WTC11 (cell line): ENCODE measurements at regions not wholly inside any gene's neighbourhood (a gene's known extent, or its start where the extent isn't known, plus 50 kb on each side); places are given as distances from the start of the nearest gene placed in this dataset.

ENCODE experiments used
- ATAC-seq: fragments of 200-7000 bp; cut with Tn5 transposase; 2 replicates; pipeline ENCODE4 v1.10.0; 2021; ENCODE audit warnings: mild to moderate bottlenecking, moderate library complexity
- CTCF ChIA-PET: fragments of 300-600 bp; sonication (Branson Sonifier 250); formaldehyde crosslinking; loops from one replicate; lab custom pipeline; 2021; ENCODE audit warnings: antibody characterized with exemption; lab: Charles Lee
- POLR2A ChIA-PET: fragments of 350-600 bp; sonication (Branson Sonifier 250); formaldehyde crosslinking; loops from one replicate; lab custom pipeline; 2021; ENCODE audit warnings: antibody characterized with exemption; lab: Charles Lee
- DNase-seq: peaks from one replicate; pipeline ENCODE4 v3.0.0; 2021; ENCODE audit warnings: low spot score
- H3K27ac Mint-ChIP-seq: 2 replicates; pipeline ENCODE4 v1.8.0; 2021; ENCODE audit warnings: mixed read lengths
- H3K27me3 Mint-ChIP-seq: 2 replicates; pipeline ENCODE4 v1.8.0; 2021; ENCODE audit warnings: low read depth, mild to moderate bottlenecking, moderate library complexity, mixed read lengths
- H3K36me3 Mint-ChIP-seq: 2 replicates; pipeline ENCODE4 v1.8.0; 2021; ENCODE audit warnings: mixed read lengths
- H3K4me1 Mint-ChIP-seq: 2 replicates; pipeline ENCODE4 v1.8.0; 2022; ENCODE audit warnings: mixed read lengths
- H3K4me3 Mint-ChIP-seq: 2 replicates; pipeline ENCODE4 v1.8.0; 2021; ENCODE audit warnings: mild to moderate bottlenecking, moderate library complexity, mixed read lengths
- H3K9me3 Mint-ChIP-seq: 2 replicates; pipeline ENCODE4 v1.8.0; 2021; ENCODE audit warnings: mixed read lengths
- ATF1 ChIP-seq: sonication (generic); formaldehyde crosslinking; IDR thresholded peaks from 2 replicates; pipeline ENCODE4 v1.8.1; 2023; ENCODE audit warnings: mild to moderate bottlenecking, moderate library complexity, missing genetic modification reagents
- EMX1 ChIP-seq: fragments of 250-450 bp; sonication (Bioruptor Pico); IDR thresholded peaks from 2 replicates; pipeline ENCODE4 v1.8.0; 2021; ENCODE audit warnings: mild to moderate bottlenecking
- FOXJ3 ChIP-seq: sonication (generic); formaldehyde crosslinking; IDR thresholded peaks from 2 replicates; pipeline ENCODE4 v1.9.0; 2021; ENCODE audit warnings: missing genetic modification reagents, mild to moderate bottlenecking, borderline replicate concordance
- FOXK1 ChIP-seq: sonication (generic); formaldehyde crosslinking; IDR thresholded peaks from 2 replicates; pipeline ENCODE4 v1.8.0; 2022; ENCODE audit warnings: mild to moderate bottlenecking, moderate library complexity, missing genetic modification reagents
- GTF2I ChIP-seq: fragments of 250-450 bp; sonication (Bioruptor Pico); conservative IDR thresholded peaks from 2 replicates; pipeline ENCODE4 v1.4.0; 2021; ENCODE audit warnings: mild to moderate bottlenecking
- KAT7 ChIP-seq: sonication (generic); formaldehyde crosslinking; IDR thresholded peaks from 2 replicates; pipeline ENCODE4 v1.8.1; 2023; ENCODE audit warnings: missing genetic modification reagents, mild to moderate bottlenecking, borderline replicate concordance
- MYBL2 ChIP-seq: sonication (generic); formaldehyde crosslinking; IDR thresholded peaks from 2 replicates; pipeline ENCODE4 v1.8.1; 2023; ENCODE audit warnings: mild to moderate bottlenecking, moderate library complexity, missing genetic modification reagents
- NR3C1 ChIP-seq: sonication (generic); formaldehyde crosslinking; conservative IDR thresholded peaks from 2 replicates; pipeline ENCODE4 v1.8.1; 2023; ENCODE audit warnings: low read depth, mild to moderate bottlenecking, missing genetic modification reagents
- SMAD3 ChIP-seq: sonication (generic); formaldehyde crosslinking; IDR thresholded peaks from 2 replicates; pipeline ENCODE4 v1.8.0; 2022; ENCODE audit warnings: missing genetic modification reagents, mild to moderate bottlenecking, borderline replicate concordance
- SMAD4 ChIP-seq: sonication (generic); formaldehyde crosslinking; IDR thresholded peaks from 2 replicates; pipeline ENCODE4 v1.8.0; 2022; ENCODE audit warnings: mild to moderate bottlenecking, missing genetic modification reagents
- ZNF263 ChIP-seq: sonication (generic); formaldehyde crosslinking; IDR thresholded peaks from 2 replicates; pipeline ENCODE4 v1.8.1; 2022; ENCODE audit warnings: low read depth, mild to moderate bottlenecking, moderate library complexity, missing genetic modification reagents
- ZNF396 ChIP-seq: fragments of 250-450 bp; sonication (Bioruptor Pico); IDR thresholded peaks from 2 replicates; pipeline ENCODE4 v1.8.0; 2021; ENCODE audit warnings: mild to moderate bottlenecking, moderate library complexity, borderline replicate concordance
- ZNF423 ChIP-seq: fragments of 250-450 bp; sonication (Bioruptor Pico); IDR thresholded peaks from 2 replicates; pipeline ENCODE4 v2.1.2; 2022; ENCODE audit warnings: mild to moderate bottlenecking, moderate library complexity
- TF ChIP-seq, protein P1 (sequence below): sonication (generic); formaldehyde crosslinking; IDR thresholded peaks from 2 replicates; pipeline ENCODE4 v1.8.0; 2022; ENCODE audit warnings: missing genetic modification reagents
- TF ChIP-seq, protein P2 (sequence below): sonication (generic); formaldehyde crosslinking; IDR thresholded peaks from 2 replicates; pipeline ENCODE4 v1.8.1; 2023; ENCODE audit warnings: mild to moderate bottlenecking, missing genetic modification reagents, borderline replicate concordance
- TF ChIP-seq, protein P3 (sequence below): sonication (generic); formaldehyde crosslinking; conservative IDR thresholded peaks from 2 replicates; pipeline ENCODE4 v1.8.1; 2023; ENCODE audit warnings: mild to moderate bottlenecking, low read depth, missing genetic modification reagents, moderate library complexity
- TF ChIP-seq, protein P4 (sequence below): fragments of 250-450 bp; sonication (Bioruptor Pico); IDR thresholded peaks from 2 replicates; pipeline ENCODE4 v1.9.0; 2021; ENCODE audit warnings: mild to moderate bottlenecking
- TF ChIP-seq, protein P5 (sequence below): fragments of 200-600 bp; IDR thresholded peaks from 2 replicates; pipeline ENCODE4 v1.8.0; 2022; ENCODE audit warnings: antibody characterized with exemption

DNA sequence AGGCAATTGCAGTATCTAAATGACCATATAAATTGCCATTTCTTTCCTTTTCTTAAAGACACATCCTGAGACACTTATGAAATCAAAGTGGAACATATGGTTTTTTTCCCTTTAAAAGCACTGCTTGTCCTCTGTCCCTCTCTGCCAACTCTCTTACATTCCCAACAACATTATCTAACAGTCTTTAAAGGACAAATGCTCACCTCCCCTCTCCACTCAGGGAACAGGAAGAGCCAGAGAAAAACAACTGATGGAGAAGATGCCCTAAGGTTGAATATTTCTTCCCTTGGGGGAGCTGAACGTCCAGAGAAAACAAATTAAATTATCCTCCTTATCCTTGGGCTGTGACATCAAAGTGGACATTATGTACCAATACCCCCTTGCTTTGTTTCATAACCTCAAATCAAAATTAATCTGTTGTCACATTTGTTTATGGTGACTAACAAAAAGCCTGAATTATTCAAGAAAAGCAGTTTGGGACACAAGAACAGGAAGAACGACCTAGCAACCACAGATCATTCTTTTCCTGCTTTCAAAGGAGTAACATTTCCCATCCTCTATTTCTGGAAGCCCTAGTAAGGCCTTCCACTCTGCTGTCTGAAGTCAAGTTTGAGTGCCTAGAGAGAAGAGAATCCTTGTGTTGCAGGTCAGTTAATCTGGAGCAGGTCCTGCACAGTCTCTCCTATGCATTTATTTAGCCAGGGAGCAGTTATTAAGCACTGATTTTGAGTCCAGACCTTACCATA is 52.6 kb upstream of the PAGE1 start (continued):
- TF ChIP-seq, protein P1, sequence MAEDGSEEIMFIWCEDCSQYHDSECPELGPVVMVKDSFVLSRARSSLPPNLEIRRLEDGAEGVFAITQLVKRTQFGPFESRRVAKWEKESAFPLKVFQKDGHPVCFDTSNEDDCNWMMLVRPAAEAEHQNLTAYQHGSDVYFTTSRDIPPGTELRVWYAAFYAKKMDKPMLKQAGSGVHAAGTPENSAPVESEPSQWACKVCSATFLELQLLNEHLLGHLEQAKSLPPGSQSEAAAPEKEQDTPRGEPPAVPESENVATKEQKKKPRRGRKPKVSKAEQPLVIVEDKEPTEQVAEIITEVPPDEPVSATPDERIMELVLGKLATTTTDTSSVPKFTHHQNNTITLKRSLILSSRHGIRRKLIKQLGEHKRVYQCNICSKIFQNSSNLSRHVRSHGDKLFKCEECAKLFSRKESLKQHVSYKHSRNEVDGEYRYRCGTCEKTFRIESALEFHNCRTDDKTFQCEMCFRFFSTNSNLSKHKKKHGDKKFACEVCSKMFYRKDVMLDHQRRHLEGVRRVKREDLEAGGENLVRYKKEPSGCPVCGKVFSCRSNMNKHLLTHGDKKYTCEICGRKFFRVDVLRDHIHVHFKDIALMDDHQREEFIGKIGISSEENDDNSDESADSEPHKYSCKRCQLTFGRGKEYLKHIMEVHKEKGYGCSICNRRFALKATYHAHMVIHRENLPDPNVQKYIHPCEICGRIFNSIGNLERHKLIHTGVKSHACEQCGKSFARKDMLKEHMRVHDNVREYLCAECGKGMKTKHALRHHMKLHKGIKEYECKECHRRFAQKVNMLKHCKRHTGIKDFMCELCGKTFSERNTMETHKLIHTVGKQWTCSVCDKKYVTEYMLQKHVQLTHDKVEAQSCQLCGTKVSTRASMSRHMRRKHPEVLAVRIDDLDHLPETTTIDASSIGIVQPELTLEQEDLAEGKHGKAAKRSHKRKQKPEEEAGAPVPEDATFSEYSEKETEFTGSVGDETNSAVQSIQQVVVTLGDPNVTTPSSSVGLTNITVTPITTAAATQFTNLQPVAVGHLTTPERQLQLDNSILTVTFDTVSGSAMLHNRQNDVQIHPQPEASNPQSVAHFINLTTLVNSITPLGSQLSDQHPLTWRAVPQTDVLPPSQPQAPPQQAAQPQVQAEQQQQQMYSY (CRISPR knock-in tag), result no peak
- no peak for TF ChIP-seq GTF2I (CRISPR knock-in tag)
- no peak for TF ChIP-seq ATF1 (CRISPR knock-in tag)
- TF ChIP-seq MYBL2, result no peak
- TF ChIP-seq SMAD4 (CRISPR knock-in tag), result no peak
- TF ChIP-seq KAT7 (CRISPR knock-in tag), result no peak
- no peak for TF ChIP-seq NR3C1 (CRISPR knock-in tag)
- TF ChIP-seq SMAD3, result no peak
- TF ChIP-seq, protein P2, sequence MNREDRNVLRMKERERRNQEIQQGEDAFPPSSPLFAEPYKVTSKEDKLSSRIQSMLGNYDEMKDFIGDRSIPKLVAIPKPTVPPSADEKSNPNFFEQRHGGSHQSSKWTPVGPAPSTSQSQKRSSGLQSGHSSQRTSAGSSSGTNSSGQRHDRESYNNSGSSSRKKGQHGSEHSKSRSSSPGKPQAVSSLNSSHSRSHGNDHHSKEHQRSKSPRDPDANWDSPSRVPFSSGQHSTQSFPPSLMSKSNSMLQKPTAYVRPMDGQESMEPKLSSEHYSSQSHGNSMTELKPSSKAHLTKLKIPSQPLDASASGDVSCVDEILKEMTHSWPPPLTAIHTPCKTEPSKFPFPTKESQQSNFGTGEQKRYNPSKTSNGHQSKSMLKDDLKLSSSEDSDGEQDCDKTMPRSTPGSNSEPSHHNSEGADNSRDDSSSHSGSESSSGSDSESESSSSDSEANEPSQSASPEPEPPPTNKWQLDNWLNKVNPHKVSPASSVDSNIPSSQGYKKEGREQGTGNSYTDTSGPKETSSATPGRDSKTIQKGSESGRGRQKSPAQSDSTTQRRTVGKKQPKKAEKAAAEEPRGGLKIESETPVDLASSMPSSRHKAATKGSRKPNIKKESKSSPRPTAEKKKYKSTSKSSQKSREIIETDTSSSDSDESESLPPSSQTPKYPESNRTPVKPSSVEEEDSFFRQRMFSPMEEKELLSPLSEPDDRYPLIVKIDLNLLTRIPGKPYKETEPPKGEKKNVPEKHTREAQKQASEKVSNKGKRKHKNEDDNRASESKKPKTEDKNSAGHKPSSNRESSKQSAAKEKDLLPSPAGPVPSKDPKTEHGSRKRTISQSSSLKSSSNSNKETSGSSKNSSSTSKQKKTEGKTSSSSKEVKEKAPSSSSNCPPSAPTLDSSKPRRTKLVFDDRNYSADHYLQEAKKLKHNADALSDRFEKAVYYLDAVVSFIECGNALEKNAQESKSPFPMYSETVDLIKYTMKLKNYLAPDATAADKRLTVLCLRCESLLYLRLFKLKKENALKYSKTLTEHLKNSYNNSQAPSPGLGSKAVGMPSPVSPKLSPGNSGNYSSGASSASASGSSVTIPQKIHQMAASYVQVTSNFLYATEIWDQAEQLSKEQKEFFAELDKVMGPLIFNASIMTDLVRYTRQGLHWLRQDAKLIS (CRISPR knock-in tag), result no peak
- TF ChIP-seq, protein P3, sequence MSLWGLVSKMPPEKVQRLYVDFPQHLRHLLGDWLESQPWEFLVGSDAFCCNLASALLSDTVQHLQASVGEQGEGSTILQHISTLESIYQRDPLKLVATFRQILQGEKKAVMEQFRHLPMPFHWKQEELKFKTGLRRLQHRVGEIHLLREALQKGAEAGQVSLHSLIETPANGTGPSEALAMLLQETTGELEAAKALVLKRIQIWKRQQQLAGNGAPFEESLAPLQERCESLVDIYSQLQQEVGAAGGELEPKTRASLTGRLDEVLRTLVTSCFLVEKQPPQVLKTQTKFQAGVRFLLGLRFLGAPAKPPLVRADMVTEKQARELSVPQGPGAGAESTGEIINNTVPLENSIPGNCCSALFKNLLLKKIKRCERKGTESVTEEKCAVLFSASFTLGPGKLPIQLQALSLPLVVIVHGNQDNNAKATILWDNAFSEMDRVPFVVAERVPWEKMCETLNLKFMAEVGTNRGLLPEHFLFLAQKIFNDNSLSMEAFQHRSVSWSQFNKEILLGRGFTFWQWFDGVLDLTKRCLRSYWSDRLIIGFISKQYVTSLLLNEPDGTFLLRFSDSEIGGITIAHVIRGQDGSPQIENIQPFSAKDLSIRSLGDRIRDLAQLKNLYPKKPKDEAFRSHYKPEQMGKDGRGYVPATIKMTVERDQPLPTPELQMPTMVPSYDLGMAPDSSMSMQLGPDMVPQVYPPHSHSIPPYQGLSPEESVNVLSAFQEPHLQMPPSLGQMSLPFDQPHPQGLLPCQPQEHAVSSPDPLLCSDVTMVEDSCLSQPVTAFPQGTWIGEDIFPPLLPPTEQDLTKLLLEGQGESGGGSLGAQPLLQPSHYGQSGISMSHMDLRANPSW (CRISPR knock-in tag), result no peak
- TF ChIP-seq FOXJ3 (CRISPR knock-in tag), result no peak

DNA sequence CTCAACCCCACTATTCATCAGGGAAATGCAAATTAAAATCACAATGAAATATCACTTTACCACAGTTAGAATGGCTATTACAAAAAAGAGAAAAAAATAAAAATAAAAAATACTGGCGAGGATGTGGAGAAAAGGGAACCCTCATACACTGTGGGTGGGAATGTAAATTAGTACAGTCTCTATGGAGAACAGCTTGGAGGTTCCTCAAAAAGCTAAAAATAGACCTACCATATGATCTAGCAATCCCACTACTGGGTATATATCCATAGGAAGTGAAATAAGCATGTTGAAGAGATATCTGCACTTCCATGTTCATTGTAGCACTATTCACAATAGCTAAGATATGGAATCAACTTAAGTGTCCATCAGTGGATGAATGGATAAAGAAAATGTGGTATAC is 50.5 kb upstream of the PAGE1 start:
- H3K4me3 Mint-ChIP-seq, result no peak overlapping the region
- H3K36me3 Mint-ChIP-seq, result no peaks in the 10 kb centered on the region
- H3K27me3 Mint-ChIP-seq, result no peaks in the 10 kb centered on the region
- H3K4me1 Mint-ChIP-seq, result peaks cover 6% of the 10 kb centered on the region; the same call in 1 of the 2 replicates
- ATAC-seq (no peak), DNase-seq (no peak)
- CTCF ChIA-PET, result interaction anchor here (0.6 kb wide), 1 partner anchor 15 kb away, joined by 3 read pairs; no protein-coding TSS in a partner anchor
- POLR2A ChIA-PET, result no interaction called here
- H3K9me3 Mint-ChIP-seq, result no peaks in the 10 kb centered on the region
- H3K27ac Mint-ChIP-seq, result no peak overlapping the region
- TF ChIP-seq FOXK1 (no peak), ZNF423 (no peak), ZNF396 (CRISPR knock-in tag) (no peak), EMX1 (no peak), ZNF263 (CRISPR knock-in tag) (no peak), MYBL2 (no peak)
- TF ChIP-seq, protein P3 (CRISPR knock-in tag), result no peak
- TF ChIP-seq, protein P4, sequence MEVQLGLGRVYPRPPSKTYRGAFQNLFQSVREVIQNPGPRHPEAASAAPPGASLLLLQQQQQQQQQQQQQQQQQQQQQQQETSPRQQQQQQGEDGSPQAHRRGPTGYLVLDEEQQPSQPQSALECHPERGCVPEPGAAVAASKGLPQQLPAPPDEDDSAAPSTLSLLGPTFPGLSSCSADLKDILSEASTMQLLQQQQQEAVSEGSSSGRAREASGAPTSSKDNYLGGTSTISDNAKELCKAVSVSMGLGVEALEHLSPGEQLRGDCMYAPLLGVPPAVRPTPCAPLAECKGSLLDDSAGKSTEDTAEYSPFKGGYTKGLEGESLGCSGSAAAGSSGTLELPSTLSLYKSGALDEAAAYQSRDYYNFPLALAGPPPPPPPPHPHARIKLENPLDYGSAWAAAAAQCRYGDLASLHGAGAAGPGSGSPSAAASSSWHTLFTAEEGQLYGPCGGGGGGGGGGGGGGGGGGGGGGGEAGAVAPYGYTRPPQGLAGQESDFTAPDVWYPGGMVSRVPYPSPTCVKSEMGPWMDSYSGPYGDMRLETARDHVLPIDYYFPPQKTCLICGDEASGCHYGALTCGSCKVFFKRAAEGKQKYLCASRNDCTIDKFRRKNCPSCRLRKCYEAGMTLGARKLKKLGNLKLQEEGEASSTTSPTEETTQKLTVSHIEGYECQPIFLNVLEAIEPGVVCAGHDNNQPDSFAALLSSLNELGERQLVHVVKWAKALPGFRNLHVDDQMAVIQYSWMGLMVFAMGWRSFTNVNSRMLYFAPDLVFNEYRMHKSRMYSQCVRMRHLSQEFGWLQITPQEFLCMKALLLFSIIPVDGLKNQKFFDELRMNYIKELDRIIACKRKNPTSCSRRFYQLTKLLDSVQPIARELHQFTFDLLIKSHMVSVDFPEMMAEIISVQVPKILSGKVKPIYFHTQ (CRISPR knock-in tag), result no peak
- TF ChIP-seq, protein P5, sequence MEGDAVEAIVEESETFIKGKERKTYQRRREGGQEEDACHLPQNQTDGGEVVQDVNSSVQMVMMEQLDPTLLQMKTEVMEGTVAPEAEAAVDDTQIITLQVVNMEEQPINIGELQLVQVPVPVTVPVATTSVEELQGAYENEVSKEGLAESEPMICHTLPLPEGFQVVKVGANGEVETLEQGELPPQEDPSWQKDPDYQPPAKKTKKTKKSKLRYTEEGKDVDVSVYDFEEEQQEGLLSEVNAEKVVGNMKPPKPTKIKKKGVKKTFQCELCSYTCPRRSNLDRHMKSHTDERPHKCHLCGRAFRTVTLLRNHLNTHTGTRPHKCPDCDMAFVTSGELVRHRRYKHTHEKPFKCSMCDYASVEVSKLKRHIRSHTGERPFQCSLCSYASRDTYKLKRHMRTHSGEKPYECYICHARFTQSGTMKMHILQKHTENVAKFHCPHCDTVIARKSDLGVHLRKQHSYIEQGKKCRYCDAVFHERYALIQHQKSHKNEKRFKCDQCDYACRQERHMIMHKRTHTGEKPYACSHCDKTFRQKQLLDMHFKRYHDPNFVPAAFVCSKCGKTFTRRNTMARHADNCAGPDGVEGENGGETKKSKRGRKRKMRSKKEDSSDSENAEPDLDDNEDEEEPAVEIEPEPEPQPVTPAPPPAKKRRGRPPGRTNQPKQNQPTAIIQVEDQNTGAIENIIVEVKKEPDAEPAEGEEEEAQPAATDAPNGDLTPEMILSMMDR, result no peak
